AG04449 (cell line): ENCODE measurements at regions not wholly inside any gene's neighbourhood (a gene's known extent, or its start where the extent isn't known, plus 50 kb on each side); places are given as distances from the start of the nearest gene placed in this dataset.
A peak's percentile ranks its signal among the peaks of the same experiment; 100 is the strongest.

Experiments used
- CTCF ChIA-PET: fragments of 350-600 bp; formaldehyde crosslinking; extraction: SDS; loops from one replicate; lab custom pipeline; 2021; ENCODE audit warnings: antibody characterized with exemption; lab: Yijun Ruan, JAX
- POLR2A ChIA-PET: fragments of 400-600, 350-600 bp; formaldehyde crosslinking; extraction: SDS; loops from one replicate; lab custom pipeline; 2020; ENCODE audit warnings: antibody characterized with exemption, inconsistent platforms; lab: Yijun Ruan, JAX
- DNase-seq: peaks from one replicate; pipeline ENCODE4 v3.0.0-alpha.2; 2010; ENCODE audit warnings: low read depth, low spot score
- H3K4me3 ChIP-seq: 2 replicates; pipeline ENCODE4 v1.5.1; 2011; ENCODE audit warnings: low read depth, mild to moderate bottlenecking, control low read depth, low read length
- CTCF ChIP-seq: IDR thresholded peaks from one replicate; pipeline ENCODE4 v1.5.1; 2011; ENCODE audit warnings: mild to moderate bottlenecking, moderate library complexity, low read length, control low read depth, inconsistent platforms; ENCODE audit not compliant: insufficient read depth; ENCODE audit errors: missing control alignments

GRCh38 chr7:34313289-34313688 lies 344.7 kb upstream of the NPSR1 start:
- CTCF ChIA-PET: interaction anchor here (0.8 to 1.3 kb wide), 3 partner anchors 148 to 226 kb away, joined by 3 to 4 read pairs (median 3); no protein-coding TSS in a partner anchor
- POLR2A ChIA-PET: no interaction called here
- DNase-seq: no peak
- TF ChIP-seq CTCF: no peak
- no peak overlapping the region for H3K4me3 ChIP-seq

GRCh38 chr7:34315032-34315431 lies 343.0 kb upstream of the NPSR1 start:
- CTCF ChIA-PET: interaction anchor here (1.3 to 2.5 kb wide), 3 partner anchors 13 to 613 kb away, joined by 3 to 7 read pairs (median 7); no protein-coding TSS in a partner anchor
- DNase-seq: peak; percentile 89
- no peak for TF ChIP-seq CTCF
- H3K4me3 ChIP-seq: no peak overlapping the region
- POLR2A ChIA-PET: interaction anchor here (0.8 kb wide), 1 partner anchor 160 kb away, joined by 3 read pairs; no protein-coding TSS in a partner anchor

GRCh38 chr7:34317039-34317438 lies 341.0 kb upstream of the NPSR1 start:
- ChIA-PET POLR2A (no interaction called here), CTCF (interaction anchor here (0.6 to 2.5 kb wide), 4 partner anchors 21 to 1083 kb away, joined by 3 to 7 read pairs (median 4); no protein-coding TSS in a partner anchor)
- no peak overlapping the region for H3K4me3 ChIP-seq
- no peak for DNase-seq
- no peak for TF ChIP-seq CTCF

DNA sequence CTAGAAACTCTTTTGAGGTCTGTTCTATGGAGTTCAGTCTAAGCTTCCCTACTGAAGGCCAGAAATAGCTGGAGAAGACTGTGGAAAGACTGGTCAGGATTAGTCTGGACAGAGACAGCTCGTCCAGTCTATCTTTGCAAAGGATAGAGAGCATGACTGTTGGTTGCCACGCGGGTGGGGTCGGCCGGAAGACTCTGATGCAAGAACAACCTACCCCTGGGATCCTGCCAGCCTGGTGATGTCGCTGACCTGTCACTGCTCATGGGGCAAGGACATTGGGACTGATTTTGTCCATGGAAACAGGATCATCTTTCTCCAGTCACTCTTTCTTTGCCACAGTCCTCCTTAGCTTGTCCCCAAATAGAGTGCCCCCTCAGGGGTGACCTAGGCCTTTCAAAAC lies 337.6 kb upstream of the NPSR1 start:
- ChIA-PET POLR2A (no interaction called here), CTCF (interaction anchor here (0.7 to 4.4 kb wide), 45 partner anchors 10 to 1077 kb away, joined by 3 to 42 read pairs (median 4); no protein-coding TSS in a partner anchor)
- DNase-seq: no peak
- no peak for TF ChIP-seq CTCF
- H3K4me3 ChIP-seq: no peak overlapping the region

GRCh38 chr7:34320926-34321661 lies 336.9 kb upstream of the NPSR1 start:
- CTCF ChIA-PET: interaction anchor here (0.6 to 4.4 kb wide), 40 partner anchors 10 to 1077 kb away, joined by 3 to 42 read pairs (median 5); no protein-coding TSS in a partner anchor
- no peak overlapping the region for H3K4me3 ChIP-seq
- TF ChIP-seq CTCF: peak; percentile 90
- DNase-seq: no peak
- POLR2A ChIA-PET: no interaction called here

DNA sequence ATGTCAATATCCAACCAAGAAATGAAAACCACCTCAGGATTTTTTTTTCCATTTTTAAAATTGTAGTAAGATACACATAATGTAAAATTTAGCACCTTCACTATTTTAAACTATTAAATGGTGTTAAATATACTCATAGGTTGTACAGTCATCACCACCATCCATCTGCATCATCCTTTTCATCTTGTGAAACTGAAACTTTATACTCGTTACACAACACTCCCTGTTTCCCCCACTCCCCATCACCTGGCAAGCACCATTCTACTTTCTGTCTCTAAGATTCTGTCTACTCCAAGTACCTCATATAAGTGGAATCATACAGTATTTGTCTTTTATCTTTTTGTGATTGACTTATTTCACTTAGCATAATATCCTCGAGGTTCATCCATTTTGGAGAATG lies 335.2 kb upstream of the NPSR1 start:
- TF ChIP-seq CTCF: no peak
- H3K4me3 ChIP-seq: no peak overlapping the region
- ChIA-PET CTCF (interaction anchor here (1.3 kb wide), 1 partner anchor 108 kb away, joined by 3 read pairs; no protein-coding TSS in a partner anchor), POLR2A (no interaction called here)
- no peak for DNase-seq
